ENCODE measurements at regions not wholly inside any gene's neighbourhood (a gene's known extent, or its start where the extent isn't known, plus 50 kb on each side); places are given as distances from the start of the nearest gene placed in this dataset.

DNA sequence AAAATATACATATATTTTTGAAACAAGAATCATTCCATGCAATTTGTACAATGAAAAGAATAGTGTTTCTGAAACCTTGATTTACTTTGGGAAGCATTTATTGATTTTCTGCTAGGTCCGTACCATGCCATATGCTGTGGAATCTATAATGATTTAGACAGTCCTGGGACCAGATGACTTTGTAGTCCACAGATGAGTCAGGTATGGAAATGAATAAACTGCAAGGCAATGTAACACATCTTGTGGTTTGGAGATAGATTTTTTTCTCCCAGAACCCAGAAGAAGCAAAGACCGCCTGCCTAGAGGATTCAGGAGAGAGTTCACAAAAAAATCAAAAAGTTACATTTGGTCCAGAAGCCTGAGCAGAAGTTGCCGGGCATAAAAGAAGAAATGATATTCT is 190.4 kb downstream of the GPR37 start:
- no peak for DNase-seq

GRCh38 chr7:124570558-124570957 is 195.0 kb downstream of the GPR37 start:
- intact Hi-C loops (cut with DNase I) = no loop called here
- no peaks in the 10 kb centered on the region for H3K27me3 ChIP-seq
- TF ChIP-seq, protein P1, sequence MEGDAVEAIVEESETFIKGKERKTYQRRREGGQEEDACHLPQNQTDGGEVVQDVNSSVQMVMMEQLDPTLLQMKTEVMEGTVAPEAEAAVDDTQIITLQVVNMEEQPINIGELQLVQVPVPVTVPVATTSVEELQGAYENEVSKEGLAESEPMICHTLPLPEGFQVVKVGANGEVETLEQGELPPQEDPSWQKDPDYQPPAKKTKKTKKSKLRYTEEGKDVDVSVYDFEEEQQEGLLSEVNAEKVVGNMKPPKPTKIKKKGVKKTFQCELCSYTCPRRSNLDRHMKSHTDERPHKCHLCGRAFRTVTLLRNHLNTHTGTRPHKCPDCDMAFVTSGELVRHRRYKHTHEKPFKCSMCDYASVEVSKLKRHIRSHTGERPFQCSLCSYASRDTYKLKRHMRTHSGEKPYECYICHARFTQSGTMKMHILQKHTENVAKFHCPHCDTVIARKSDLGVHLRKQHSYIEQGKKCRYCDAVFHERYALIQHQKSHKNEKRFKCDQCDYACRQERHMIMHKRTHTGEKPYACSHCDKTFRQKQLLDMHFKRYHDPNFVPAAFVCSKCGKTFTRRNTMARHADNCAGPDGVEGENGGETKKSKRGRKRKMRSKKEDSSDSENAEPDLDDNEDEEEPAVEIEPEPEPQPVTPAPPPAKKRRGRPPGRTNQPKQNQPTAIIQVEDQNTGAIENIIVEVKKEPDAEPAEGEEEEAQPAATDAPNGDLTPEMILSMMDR (IDR thresholded peaks at IDR 0.05) = no peak
- no peaks in the 10 kb centered on the region for H3K4me1 ChIP-seq (ENCODE audit: insufficient read depth)
- H3K27ac ChIP-seq = no peak overlapping the region
- H3K4me3 ChIP-seq = no peak overlapping the region
- DNase-seq = no peak
- H3K36me3 ChIP-seq = no peaks in the 10 kb centered on the region
- WGBS, 3 donors = 80 to 86% (median 84%) methylated on average over 2 of the region's 2 CpGs
- no peaks in the 10 kb centered on the region for H3K9me3 ChIP-seq

More for the DNA sequence above, 190.4 kb downstream of the GPR37 start:
- intact Hi-C loops (cut with DNase I) = no loop called here
- Histone ChIP-seq H3K27me3 (no peaks in the 10 kb centered on the region), H3K4me1 (ENCODE audit: insufficient read depth) (no peaks in the 10 kb centered on the region), H3K9me3 (no peaks in the 10 kb centered on the region), H3K36me3 (no peaks in the 10 kb centered on the region), H3K27ac (no peak overlapping the region), H3K4me3 (no peak overlapping the region)
- 86 to 89% (median 87%) methylated on average over 3 of the region's 3 CpGs for WGBS, 3 donors
- no peak for TF ChIP-seq POLR2A (IDR thresholded peaks at IDR 0.05)
- TF ChIP-seq, protein P1 (IDR thresholded peaks at IDR 0.05) = no peak
- no peak for TF ChIP-seq EP300 (IDR thresholded peaks at IDR 0.05)

DNA sequence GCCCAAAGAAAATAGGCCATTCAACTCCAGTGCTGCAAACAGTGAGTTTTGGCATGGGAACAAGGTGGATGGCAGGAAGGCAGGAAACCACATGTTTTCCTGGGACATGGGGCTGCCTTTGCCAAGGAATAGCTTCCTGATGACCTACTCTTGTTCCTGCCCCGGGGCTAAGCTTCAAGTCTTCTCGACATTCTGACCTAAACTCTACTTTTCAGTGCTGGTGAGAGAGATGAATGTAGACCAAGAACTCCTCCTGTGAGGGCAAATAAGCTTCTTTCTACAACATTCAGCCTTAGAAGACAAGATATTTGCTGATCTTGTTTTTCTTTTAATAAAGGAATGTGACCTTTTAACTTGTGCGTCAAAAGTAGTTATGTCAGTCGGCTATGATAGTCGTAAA is 199.0 kb downstream of the GPR37 start:
- Histone ChIP-seq H3K36me3 (no peaks in the 10 kb centered on the region), H3K4me1 (ENCODE audit: insufficient read depth) (no peaks in the 10 kb centered on the region), H3K27me3 (no peaks in the 10 kb centered on the region), H3K4me3 (no peak overlapping the region), H3K9me3 (no peaks in the 10 kb centered on the region), H3K27ac (no peak overlapping the region)
- DNase-seq = no peak
- TF ChIP-seq EP300 (IDR thresholded peaks at IDR 0.05) = no peak
- no peak for TF ChIP-seq POLR2A (IDR thresholded peaks at IDR 0.05)
- TF ChIP-seq, protein P1 (IDR thresholded peaks at IDR 0.05) = no peak
- WGBS, 3 donors = 24 to 49% (median 26%) methylated on average over 5 of the region's 5 CpGs
- intact Hi-C loops (cut with DNase I) = no loop called here

GRCh38 chr7:124557587-124557986 is 208.0 kb downstream of the GPR37 start:
- TF ChIP-seq POLR2A (IDR thresholded peaks at IDR 0.05) (no peak), EP300 (IDR thresholded peaks at IDR 0.05) (no peak)
- TF ChIP-seq, protein P1 (IDR thresholded peaks at IDR 0.05) = no peak
- Histone ChIP-seq H3K36me3 (no peaks in the 10 kb centered on the region), H3K9me3 (no peaks in the 10 kb centered on the region), H3K27ac (no peak overlapping the region), H3K4me1 (ENCODE audit: insufficient read depth) (no peaks in the 10 kb centered on the region), H3K27me3 (no peaks in the 10 kb centered on the region), H3K4me3 (no peak overlapping the region)
- intact Hi-C loops (cut with DNase I) = no loop called here
- 75 to 84% (median 80%) methylated on average over 1 of the region's 1 CpG for WGBS, 3 donors
- DNase-seq = no peak

DNA sequence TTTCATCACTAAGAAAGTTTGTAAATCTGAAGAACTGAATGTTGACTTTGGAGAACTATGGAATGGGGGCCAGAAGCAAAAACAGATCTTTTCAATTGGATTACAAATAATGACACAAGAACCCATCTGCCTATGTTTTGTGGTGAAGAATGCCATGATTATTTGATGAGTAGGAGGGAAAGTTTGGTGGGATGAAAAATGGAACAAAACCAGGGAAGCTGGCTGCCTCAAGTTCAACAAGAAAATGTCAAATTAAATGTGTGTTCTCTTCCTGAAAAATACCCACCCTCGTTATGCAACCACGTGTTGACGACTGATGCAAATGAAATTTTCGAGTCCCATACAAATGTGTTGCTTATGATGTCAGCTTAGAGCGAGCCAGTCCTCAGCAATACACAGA is 208.5 kb downstream of the GPR37 start:
- no peak overlapping the region for H3K4me3 ChIP-seq
- H3K36me3 ChIP-seq = no peaks in the 10 kb centered on the region
- intact Hi-C loops (cut with DNase I) = no loop called here
- no peaks in the 10 kb centered on the region for H3K9me3 ChIP-seq
- no peak overlapping the region for H3K27ac ChIP-seq
- no peak for DNase-seq
- no peaks in the 10 kb centered on the region for H3K27me3 ChIP-seq
- H3K4me1 ChIP-seq (ENCODE audit: insufficient read depth) = no peaks in the 10 kb centered on the region
- TF ChIP-seq, protein P1 (IDR thresholded peaks at IDR 0.05) = no peak
- TF ChIP-seq EP300 (IDR thresholded peaks at IDR 0.05) = no peak
- TF ChIP-seq POLR2A (IDR thresholded peaks at IDR 0.05) = no peak
- 73 to 76% (median 75%) methylated on average over 5 of the region's 5 CpGs for WGBS, 3 donors

Data from ovary (tissue), 7 donors.